GM12892 (cell line): ENCODE measurements at regions not wholly inside any gene's neighbourhood (a gene's known extent, or its start where the extent isn't known, plus 50 kb on each side); places are given as distances from the start of the nearest gene placed in this dataset.

Source experiments
- POLR2A ChIP-seq: IDR thresholded peaks from 2 replicates; pipeline ENCODE4 v1.6.1; 2011; ENCODE audit warnings: low read depth, low read length, control low read depth
- POLR2AphosphoS5 ChIP-seq: IDR thresholded peaks from 2 replicates; pipeline ENCODE4 v1.6.1; 2011; ENCODE audit warnings: low read depth, low read length, control low read depth

DNA sequence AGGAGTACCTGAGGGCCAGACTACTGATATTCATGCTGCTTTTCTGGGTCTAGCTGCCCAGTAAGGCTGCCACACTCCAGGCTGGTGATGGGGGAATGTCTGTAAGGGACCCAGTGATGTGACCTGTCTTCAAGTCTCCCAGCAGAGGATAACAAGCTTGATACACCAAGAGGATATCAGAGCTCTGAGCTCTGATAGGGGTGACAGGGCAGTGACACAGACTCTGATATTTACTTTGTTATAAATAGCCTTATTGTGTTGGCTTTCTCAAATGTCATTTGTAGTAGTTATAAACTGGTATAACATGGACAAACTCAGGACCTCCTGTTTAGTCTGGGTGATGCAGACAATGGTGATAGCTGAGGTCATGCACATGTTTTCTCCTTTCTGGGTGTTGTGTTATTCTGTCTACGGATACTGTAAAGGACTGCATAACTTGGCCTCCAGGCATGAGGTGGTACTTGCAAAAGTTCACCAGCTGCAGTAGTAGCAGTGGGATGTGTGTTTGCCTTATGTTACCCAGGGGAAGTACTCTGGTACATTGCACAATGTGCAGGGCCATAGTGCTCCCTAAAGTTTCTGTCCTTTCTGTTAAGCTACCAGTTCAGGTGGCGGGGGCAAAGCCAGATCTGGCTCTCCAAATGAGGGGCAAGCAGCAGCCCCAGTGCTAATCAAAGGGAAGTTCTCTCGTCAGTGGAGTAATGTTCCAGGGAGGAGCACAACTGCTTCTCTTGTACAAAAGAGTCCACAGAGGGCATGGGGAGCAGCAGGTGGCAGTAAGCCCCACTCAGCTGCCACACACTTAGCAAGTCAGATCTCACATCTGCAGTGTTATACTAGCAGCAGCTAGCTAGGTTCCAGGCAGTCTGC is 812.2 kb downstream of the JRKL start:
- TF ChIP-seq POLR2AphosphoS5, result no peak
- no peak for TF ChIP-seq POLR2A
